ENCODE measurements at regions not wholly inside any gene's neighbourhood (a gene's known extent, or its start where the extent isn't known, plus 50 kb on each side); places are given as distances from the start of the nearest gene placed in this dataset.

GRCh38 chr18:67290421-67290820 is 226.1 kb downstream of the DSEL start:
- no peak for DNase-seq (ENCODE audit: low read depth)

GRCh38 chr18:67285583-67285982 is 230.9 kb downstream of the DSEL start:
- no peak for DNase-seq (ENCODE audit: low read depth)

- DNase-seq (ENCODE audit: low read depth), result no peak
Observed at GRCh38 chr18:67282796-67283195, 233.7 kb downstream of the DSEL start.

- DNase-seq (ENCODE audit: low read depth), result no peak
Observed at GRCh38 chr18:67281746-67282145, 234.8 kb downstream of the DSEL start.

- DNase-seq (ENCODE audit: low read depth), result no peak
Observed at GRCh38 chr18:67280486-67281242, 235.9 kb downstream of the DSEL start.

- DNase-seq (ENCODE audit: low read depth), result no peak
Observed at GRCh38 chr18:67279988-67280387, 236.5 kb downstream of the DSEL start.

- DNase-seq (ENCODE audit: low read depth), result no peak
Observed at GRCh38 chr18:67278984-67279383, 237.5 kb downstream of the DSEL start.

- no peak for DNase-seq (ENCODE audit: low read depth)
Observed at GRCh38 chr18:67276638-67277037, 239.9 kb downstream of the DSEL start.

GRCh38 chr18:67273288-67273687 is 243.2 kb downstream of the DSEL start:
- no peak for DNase-seq (ENCODE audit: low read depth)

GRCh38 chr18:67269206-67269605 is 247.3 kb downstream of the DSEL start:
- DNase-seq (ENCODE audit: low read depth), result no peak

- DNase-seq (ENCODE audit: low read depth), result no peak
Observed at GRCh38 chr18:67268530-67268929, 248.0 kb downstream of the DSEL start.

GRCh38 chr18:67266246-67267237 is 250.0 kb downstream of the DSEL start:
- DNase-seq (ENCODE audit: low read depth), result no peak

- DNase-seq (ENCODE audit: low read depth), result no peak
Observed at GRCh38 chr18:67265464-67266245, 250.9 kb downstream of the DSEL start.

- no peak for DNase-seq (ENCODE audit: low read depth)
Observed at GRCh38 chr18:67261931-67262552, 254.5 kb downstream of the DSEL start.

GRCh38 chr18:67260841-67261240 is 255.7 kb downstream of the DSEL start:
- no peak for DNase-seq (ENCODE audit: low read depth)

- no peak for DNase-seq (ENCODE audit: low read depth)
Observed at GRCh38 chr18:67250776-67251424, 265.6 kb downstream of the DSEL start.

- no peak for DNase-seq (ENCODE audit: low read depth)
Observed at GRCh38 chr18:67243799-67244587, 272.5 kb downstream of the DSEL start.

- DNase-seq (ENCODE audit: low read depth), result no peak
Observed at GRCh38 chr18:67242001-67242400, 274.5 kb downstream of the DSEL start.

GRCh38 chr18:67241299-67241698 is 275.2 kb downstream of the DSEL start:
- DNase-seq (ENCODE audit: low read depth), result no peak

- DNase-seq (ENCODE audit: low read depth), result no peak
Observed at GRCh38 chr18:67239826-67240225, 276.7 kb downstream of the DSEL start.

All from stimulated activated CD8-positive, alpha-beta memory T cell treated with anti-CD3 and anti-CD28 coated beads, Interleukin-12 subunit alpha, Interleukin-12 subunit beta, amount 100 ng/mL, for 1 hour (primary cell).